ENCODE measurements at regions not wholly inside any gene's neighbourhood (a gene's known extent, or its start where the extent isn't known, plus 50 kb on each side); places are given as distances from the start of the nearest gene placed in this dataset.

- no peak for DNase-seq
Measured at GRCh38 chr14:87217023-87217422, 776.0 kb downstream of the GALC start.

- no peak for DNase-seq
Measured at GRCh38 chr14:87214558-87214957, 778.4 kb downstream of the GALC start.

GRCh38 chr14:87207756-87208155 lies 785.2 kb downstream of the GALC start:
- DNase-seq = no peak

- no peak for DNase-seq
Measured at GRCh38 chr14:87205811-87206210, 787.2 kb downstream of the GALC start.

- no peak for DNase-seq
Measured at GRCh38 chr14:87203346-87203745, 789.6 kb downstream of the GALC start.

- no peak for DNase-seq
Measured at GRCh38 chr14:87199381-87199780, 793.6 kb downstream of the GALC start.

- no peak for DNase-seq
Measured at GRCh38 chr14:87196436-87196835, 796.5 kb downstream of the GALC start.

GRCh38 chr14:87187786-87188185 lies 805.2 kb downstream of the GALC start:
- DNase-seq = no peak

- no peak for DNase-seq
Measured at GRCh38 chr14:87186737-87187136, 806.2 kb downstream of the GALC start.

GRCh38 chr14:87185961-87186560 lies 806.9 kb downstream of the GALC start:
- DNase-seq = no peak

- DNase-seq = no peak
Measured at GRCh38 chr14:87184180-87184579, 808.8 kb downstream of the GALC start.

GRCh38 chr14:87181288-87181687 lies 811.7 kb downstream of the GALC start:
- no peak for DNase-seq

- DNase-seq = no peak
Measured at GRCh38 chr14:87179936-87180335, 813.0 kb downstream of the GALC start.

GRCh38 chr14:87178277-87178676 lies 814.7 kb downstream of the GALC start:
- DNase-seq = no peak

GRCh38 chr14:87175175-87175574 lies 817.8 kb downstream of the GALC start:
- DNase-seq = no peak

GRCh38 chr14:87171141-87171540 lies 821.8 kb downstream of the GALC start:
- DNase-seq = no peak

- DNase-seq = no peak
Measured at GRCh38 chr14:87170179-87170578, 822.8 kb downstream of the GALC start.

GRCh38 chr14:87169362-87169761 lies 823.6 kb downstream of the GALC start:
- DNase-seq = no peak

- no peak for DNase-seq
Measured at GRCh38 chr14:87161502-87161901, 831.5 kb downstream of the GALC start.

- no peak for DNase-seq
Measured at GRCh38 chr14:87160989-87161388, 832.0 kb downstream of the GALC start.

- no peak for DNase-seq
Measured at GRCh38 chr14:87158283-87158682, 834.7 kb downstream of the GALC start.

GRCh38 chr14:87156878-87157277 lies 836.1 kb downstream of the GALC start:
- no peak for DNase-seq

GRCh38 chr14:87155856-87156488 lies 837.0 kb downstream of the GALC start:
- no peak for DNase-seq

GRCh38 chr14:87153901-87154300 lies 839.1 kb downstream of the GALC start:
- DNase-seq = no peak

- no peak for DNase-seq
Measured at GRCh38 chr14:87153391-87153790, 839.6 kb downstream of the GALC start.
